VCaP (cell line): ENCODE measurements at regions not wholly inside any gene's neighbourhood (a gene's known extent, or its start where the extent isn't known, plus 50 kb on each side); places are given as distances from the start of the nearest gene placed in this dataset.

Experiments
- H3K27ac ChIP-seq: fragments of 450-650 bp; 2 replicates; pipeline ENCODE4 v1.5.1; 2017
- TF ChIP-seq, protein P1 (sequence below): fragments of 450-650 bp; conservative IDR thresholded peaks from 2 replicates; pipeline ENCODE4 v1.5.1; 2017; ENCODE audit warnings: mild to moderate bottlenecking, moderate library complexity

DNA sequence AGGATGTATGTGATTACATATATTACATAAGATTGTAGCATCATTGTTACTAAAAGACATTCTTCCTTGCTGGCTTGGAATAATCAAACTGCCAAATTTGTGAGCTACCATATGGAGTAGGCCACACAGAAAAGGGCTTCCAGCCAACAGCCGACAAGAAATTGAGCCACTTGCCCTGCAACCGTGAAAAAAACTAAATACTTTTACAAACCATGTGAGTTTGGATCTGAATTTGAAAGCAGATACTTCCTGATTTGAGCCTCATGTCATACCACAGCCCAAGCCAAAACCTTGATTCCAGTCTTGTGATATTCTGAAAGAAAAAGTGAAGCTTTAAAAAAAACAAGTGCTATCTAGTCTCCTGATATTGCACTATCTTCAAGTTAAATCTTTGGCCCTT, 55.6 kb upstream of the PRMT6 start:
- TF ChIP-seq, protein P1, sequence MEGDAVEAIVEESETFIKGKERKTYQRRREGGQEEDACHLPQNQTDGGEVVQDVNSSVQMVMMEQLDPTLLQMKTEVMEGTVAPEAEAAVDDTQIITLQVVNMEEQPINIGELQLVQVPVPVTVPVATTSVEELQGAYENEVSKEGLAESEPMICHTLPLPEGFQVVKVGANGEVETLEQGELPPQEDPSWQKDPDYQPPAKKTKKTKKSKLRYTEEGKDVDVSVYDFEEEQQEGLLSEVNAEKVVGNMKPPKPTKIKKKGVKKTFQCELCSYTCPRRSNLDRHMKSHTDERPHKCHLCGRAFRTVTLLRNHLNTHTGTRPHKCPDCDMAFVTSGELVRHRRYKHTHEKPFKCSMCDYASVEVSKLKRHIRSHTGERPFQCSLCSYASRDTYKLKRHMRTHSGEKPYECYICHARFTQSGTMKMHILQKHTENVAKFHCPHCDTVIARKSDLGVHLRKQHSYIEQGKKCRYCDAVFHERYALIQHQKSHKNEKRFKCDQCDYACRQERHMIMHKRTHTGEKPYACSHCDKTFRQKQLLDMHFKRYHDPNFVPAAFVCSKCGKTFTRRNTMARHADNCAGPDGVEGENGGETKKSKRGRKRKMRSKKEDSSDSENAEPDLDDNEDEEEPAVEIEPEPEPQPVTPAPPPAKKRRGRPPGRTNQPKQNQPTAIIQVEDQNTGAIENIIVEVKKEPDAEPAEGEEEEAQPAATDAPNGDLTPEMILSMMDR: no peak
- no peak overlapping the region for H3K27ac ChIP-seq

DNA sequence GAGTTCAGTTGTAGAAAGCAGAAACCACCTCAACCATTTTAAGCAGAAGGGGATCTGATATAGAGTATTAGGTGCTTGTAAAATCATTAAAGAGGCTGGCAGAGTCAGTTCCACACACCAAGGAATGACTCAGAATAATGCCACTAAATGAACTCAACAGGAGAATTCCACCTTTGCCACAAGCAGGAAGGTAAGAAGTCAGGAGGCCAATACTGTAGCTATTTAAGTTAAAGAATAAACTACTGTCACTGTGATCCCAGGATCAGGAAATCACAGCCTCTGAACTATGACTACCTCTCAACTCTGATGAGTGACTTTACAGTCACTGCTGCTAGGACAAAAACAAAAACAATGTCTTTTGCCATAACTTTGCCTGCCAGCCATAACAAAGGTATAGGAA, 52.5 kb upstream of the PRMT6 start:
- TF ChIP-seq, protein P1: no peak
- H3K27ac ChIP-seq: no peak overlapping the region

DNA sequence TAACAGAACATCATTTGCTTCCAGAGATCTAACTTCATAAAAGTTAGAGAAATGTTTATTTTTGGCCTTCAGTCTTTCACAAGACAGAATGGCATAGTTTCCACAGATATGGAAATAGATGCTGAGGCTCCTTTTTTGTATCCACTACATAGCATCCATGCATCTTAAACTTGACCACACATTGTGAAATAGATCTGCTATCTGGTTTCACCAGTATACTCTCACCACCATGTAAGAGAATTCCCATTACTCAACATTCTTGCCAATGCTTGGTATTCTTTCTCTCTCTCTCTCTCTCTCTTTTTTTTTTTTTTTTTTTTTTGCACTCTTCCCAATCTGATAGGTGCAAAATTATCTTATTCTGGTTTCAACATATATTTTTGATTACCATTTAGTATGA, 52.1 kb upstream of the PRMT6 start:
- TF ChIP-seq, protein P1: no peak
- no peak overlapping the region for H3K27ac ChIP-seq
